Neuronal stem cell (in vitro differentiated cells): ENCODE measurements at regions not wholly inside any gene's neighbourhood (a gene's known extent, or its start where the extent isn't known, plus 50 kb on each side); places are given as distances from the start of the nearest gene placed in this dataset.

Source experiments
- DNase-seq: peaks from one replicate; pipeline ENCODE4 v3.0.0-alpha.2; 2013; ENCODE audit warnings: low spot score
- H2AFZ ChIP-seq: one replicate; pipeline ENCODE4 v1.6.1; 2013; ENCODE audit warnings: mild to moderate bottlenecking, low read length, inconsistent platforms
- H2AK5ac ChIP-seq: 2 replicates; pipeline ENCODE4 v1.6.1; 2013; ENCODE audit warnings: low read depth, mild to moderate bottlenecking, inconsistent platforms, low read length, moderate library complexity, mixed read lengths
- H2BK120ac ChIP-seq: 2 replicates; pipeline ENCODE4 v1.6.1; 2013; ENCODE audit warnings: low read depth, mild to moderate bottlenecking, inconsistent platforms, low read length, moderate library complexity, mixed read lengths
- H2BK12ac ChIP-seq: one replicate; pipeline ENCODE4 v1.6.1; 2013; ENCODE audit warnings: low read length, inconsistent platforms
- H2BK15ac ChIP-seq: 2 replicates; pipeline ENCODE4 v1.6.1; 2013; ENCODE audit warnings: mild to moderate bottlenecking, low read length, inconsistent platforms, mixed read lengths
- H2BK5ac ChIP-seq: one replicate; pipeline ENCODE4 v1.6.1; 2013; ENCODE audit warnings: inconsistent platforms, mild to moderate bottlenecking, low read length, moderate library complexity
- H3K14ac ChIP-seq: one replicate; pipeline ENCODE4 v1.6.1; 2013; ENCODE audit warnings: low read length, inconsistent platforms
- H3K18ac ChIP-seq: 2 replicates; pipeline ENCODE4 v1.6.1; 2013; ENCODE audit warnings: low read length, inconsistent platforms
- H3K23ac ChIP-seq: 2 replicates; pipeline ENCODE4 v1.6.1; 2013; ENCODE audit warnings: low read depth, mild to moderate bottlenecking, mixed read lengths, low read length, inconsistent platforms; ENCODE audit not compliant: poor library complexity
- H3K27ac ChIP-seq: replicated peaks from 3 replicates; pipeline ENCODE4 v1.5.1; 2013; ENCODE audit warnings: low read length, inconsistent platforms
- H3K27me3 ChIP-seq, 3 experiments: 2 replicates each; pipeline ENCODE4 v1.6.1; 2013; ENCODE audit warnings: low read length in 3 of 3, mild to moderate bottlenecking in 2 of 3, inconsistent platforms in 1 of 3, low read depth in 1 of 3, mixed read lengths in 1 of 3, moderate library complexity in 1 of 3; ENCODE audit not compliant: control insufficient read depth in 3 of 3, insufficient read depth in 3 of 3
- H3K36me3 ChIP-seq, 2 donors: replicated peaks in 1 of 2; 2 replicates each; pipeline ENCODE4 v1.6.1; 2013; ENCODE audit warnings: low read length in 2 of 2; ENCODE audit not compliant: control insufficient read depth in 2 of 2, insufficient read depth in 2 of 2
- H3K4ac ChIP-seq: 2 replicates; pipeline ENCODE4 v1.6.1; 2013; ENCODE audit warnings: inconsistent platforms, mild to moderate bottlenecking, low read length, moderate library complexity
- H3K4me1 ChIP-seq, 2 donors: 1 replicate in 1 of 2; 2 replicates in 1 of 2; pipeline ENCODE4 v1.6.1; 2013; ENCODE audit warnings: low read length in 2 of 2, low read depth in 1 of 2; ENCODE audit not compliant: control insufficient read depth in 2 of 2, insufficient read depth in 1 of 2
- H3K4me2 ChIP-seq: one replicate; pipeline ENCODE4 v1.6.1; 2013; ENCODE audit warnings: mild to moderate bottlenecking, low read length, inconsistent platforms; ENCODE audit not compliant: insufficient read depth, poor library complexity, severe bottlenecking
- H3K4me3 ChIP-seq, 2 donors: 2 replicates each; pipeline ENCODE4 v1.5.1; 2013; ENCODE audit warnings: low read length in 2 of 2, mild to moderate bottlenecking in 2 of 2, inconsistent platforms in 1 of 2, moderate library complexity in 1 of 2
- H3K79me1 ChIP-seq: one replicate; pipeline ENCODE4 v1.6.1; 2013; ENCODE audit warnings: low read depth, mild to moderate bottlenecking, inconsistent platforms, low read length, moderate library complexity
- H3K9ac ChIP-seq: one replicate; pipeline ENCODE4 v1.6.1; 2013; ENCODE audit warnings: mild to moderate bottlenecking, low read depth, low read length, inconsistent platforms; ENCODE audit not compliant: poor library complexity
- H3K9me3 ChIP-seq, 2 donors: replicated peaks in 1 of 2; 2 replicates each; pipeline versions ENCODE3 to v1.6.1; 2013; ENCODE audit warnings: low read length in 2 of 2, mild to moderate bottlenecking in 2 of 2, inconsistent platforms in 1 of 2, low read depth in 1 of 2, mixed read lengths in 1 of 2, moderate library complexity in 1 of 2; ENCODE audit not compliant: control insufficient read depth in 2 of 2, insufficient read depth in 1 of 2
- H4K8ac ChIP-seq: one replicate; pipeline ENCODE4 v1.6.1; 2013; ENCODE audit warnings: low read depth, mild to moderate bottlenecking, inconsistent platforms, low read length, moderate library complexity
- H4K91ac ChIP-seq: one replicate; pipeline ENCODE4 v1.6.1; 2013; ENCODE audit warnings: low read length, low read depth, mild to moderate bottlenecking, inconsistent platforms; ENCODE audit not compliant: poor library complexity
- WGBS, 2 donors: extraction: QIAGEN DNeasy Blood & Tissue Kit; methylation state at CpG; one replicate each; pipeline ENCODE4 v1.1.7; 2013; ENCODE audit warnings: missing lambda C conversion rate in 2 of 2, mixed read lengths in 1 of 2; ENCODE audit not compliant: insufficient read length in 2 of 2, insufficient replicate concordance in 1 of 2; ENCODE audit errors: extremely low coverage in 2 of 2; 5-methylcytosine and 5-hydroxymethylcytosine counted together

DNA sequence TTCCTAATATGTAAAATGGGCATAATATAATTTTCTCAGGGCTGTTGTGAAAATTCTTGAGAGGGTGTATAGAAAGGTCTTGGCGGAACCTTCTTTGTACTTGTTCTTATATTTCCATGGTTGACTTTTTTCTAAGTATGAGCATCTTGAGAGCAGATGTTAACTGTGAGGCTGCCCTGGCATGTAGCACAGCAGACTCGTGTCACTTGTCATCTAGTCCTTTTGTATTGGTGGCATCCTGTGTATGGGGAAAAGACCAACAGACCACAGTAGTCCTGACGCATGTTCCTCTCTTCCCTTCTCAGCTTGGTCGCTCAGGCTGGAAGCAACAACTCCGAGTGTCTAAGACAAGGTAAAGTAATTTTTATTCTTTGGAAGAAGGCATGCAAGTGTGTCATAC lies 153.8 kb upstream of the ZBED5 start:
- Histone ChIP-seq H3K27me3 (peaks cover 0 to 1% (median 0%) of the 10 kb centered on the region in 3 experiments), H2AK5ac (no peak overlapping the region), H2BK120ac (no peak overlapping the region), H3K4me3 (no peak overlapping the region), H3K4me1 (peaks cover 0 to 3% of the 10 kb centered on the region in 2 donors), H4K91ac (no peak overlapping the region), H3K9ac (no peak overlapping the region), H3K23ac (no peak overlapping the region), H3K27ac (no peak overlapping the region), H2AFZ (no peak overlapping the region), H3K14ac (no peak overlapping the region), H3K18ac (no peak overlapping the region), H2BK12ac (no peak overlapping the region), H2BK15ac (no peak overlapping the region), H3K9me3 (no peaks in the 10 kb centered on the region), H3K4me2 (no peak overlapping the region), H4K8ac (no peak overlapping the region), H3K79me1 (no peaks in the 10 kb centered on the region), H2BK5ac (no peak overlapping the region), H3K36me3 (no peaks in the 10 kb centered on the region), H3K4ac (no peak overlapping the region)
- WGBS, 2 donors, result no CpG with 5 or more reads among the region's 5 CpGs
- no peak for DNase-seq

DNA sequence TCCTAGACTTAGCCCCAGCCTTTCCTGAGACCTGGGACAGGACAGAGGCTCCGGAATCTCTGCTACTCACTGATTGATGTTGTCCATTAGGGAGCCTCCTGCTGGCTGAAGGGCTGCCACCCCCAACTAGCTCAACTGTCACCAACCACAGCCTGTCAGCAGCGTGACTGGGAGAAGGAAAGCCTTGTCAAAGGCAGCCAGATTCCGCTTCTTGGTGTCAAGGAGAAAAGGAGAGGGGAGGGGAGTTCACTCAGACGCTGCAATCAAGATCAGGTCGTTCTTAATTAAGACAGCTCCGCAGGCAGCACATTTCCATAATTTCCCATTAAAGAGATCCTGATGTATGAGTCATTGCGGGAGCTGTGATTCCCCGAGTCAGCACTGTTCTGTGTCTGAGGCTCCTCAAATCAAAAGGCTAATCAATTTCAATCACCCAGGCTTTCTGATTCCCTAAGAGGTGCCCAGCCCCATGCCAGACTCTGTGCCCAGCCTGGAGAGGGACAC lies 152.8 kb upstream of the ZBED5 start:
- no peak overlapping the region for H3K27ac ChIP-seq
- H2BK5ac ChIP-seq, result no peak overlapping the region
- peaks cover 0 to 1% (median 0%) of the 10 kb centered on the region in 3 experiments for H3K27me3 ChIP-seq
- no peaks in the 10 kb centered on the region for H3K36me3 ChIP-seq
- H3K79me1 ChIP-seq, result no peaks in the 10 kb centered on the region
- peaks cover 0 to 3% of the 10 kb centered on the region in 2 donors for H3K4me1 ChIP-seq
- no peak overlapping the region for H2BK12ac ChIP-seq
- no peak overlapping the region for H3K9ac ChIP-seq
- no peak overlapping the region for H2AK5ac ChIP-seq
- H3K4me3 ChIP-seq, result no peak overlapping the region
- H3K4me2 ChIP-seq, result no peak overlapping the region
- no peak overlapping the region for H3K23ac ChIP-seq
- no peak overlapping the region for H2BK120ac ChIP-seq
- H4K91ac ChIP-seq, result no peak overlapping the region
- peak; percentile 29 for DNase-seq
- no peak overlapping the region for H3K18ac ChIP-seq
- no peak overlapping the region for H3K4ac ChIP-seq
- H2BK15ac ChIP-seq, result no peak overlapping the region
- no peak overlapping the region for H3K14ac ChIP-seq
- H2AFZ ChIP-seq, result peak overlapping the region; percentile 26
- no CpG with 5 or more reads among the region's 8 CpGs for WGBS, 2 donors
- no peak overlapping the region for H4K8ac ChIP-seq
- no peaks in the 10 kb centered on the region for H3K9me3 ChIP-seq

DNA sequence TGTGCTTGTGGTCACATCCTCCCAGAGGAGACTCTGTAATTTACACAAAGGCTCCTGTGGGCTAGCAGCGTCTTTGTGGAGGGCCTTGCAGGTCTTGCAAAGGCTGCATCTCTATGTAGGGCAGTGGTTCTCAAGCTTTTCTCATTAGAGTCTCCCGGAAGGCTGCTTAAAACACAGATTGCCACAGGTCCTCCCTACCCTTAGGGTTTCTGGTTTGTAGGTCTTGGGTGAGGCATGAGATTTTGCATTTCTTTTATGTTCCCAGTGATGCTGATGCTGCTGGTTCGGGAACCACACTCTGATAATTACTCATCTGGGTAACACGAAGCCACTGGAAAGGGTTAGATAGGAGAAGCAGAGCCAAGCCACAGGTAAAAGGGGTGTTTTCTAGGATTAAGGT lies 151.3 kb upstream of the ZBED5 start:
- no peak overlapping the region for H3K4me3 ChIP-seq
- no peak overlapping the region for H2BK12ac ChIP-seq
- peaks cover 0 to 3% of the 10 kb centered on the region in 2 donors for H3K4me1 ChIP-seq
- H3K27me3 ChIP-seq, result peaks cover 0 to 1% (median 0%) of the 10 kb centered on the region in 3 experiments
- no peak overlapping the region for H3K4ac ChIP-seq
- H2BK5ac ChIP-seq, result no peak overlapping the region
- H4K8ac ChIP-seq, result no peak overlapping the region
- H3K79me1 ChIP-seq, result no peaks in the 10 kb centered on the region
- no peak overlapping the region for H2AK5ac ChIP-seq
- no peak overlapping the region for H2BK120ac ChIP-seq
- H3K14ac ChIP-seq, result no peak overlapping the region
- H4K91ac ChIP-seq, result no peak overlapping the region
- no peak for DNase-seq
- H3K23ac ChIP-seq, result no peak overlapping the region
- no peak overlapping the region for H2AFZ ChIP-seq
- no peaks in the 10 kb centered on the region for H3K36me3 ChIP-seq
- H3K9ac ChIP-seq, result no peak overlapping the region
- no CpG with 5 or more reads among the region's 4 CpGs for WGBS, 2 donors
- H2BK15ac ChIP-seq, result no peak overlapping the region
- no peak overlapping the region for H3K4me2 ChIP-seq
- H3K18ac ChIP-seq, result no peak overlapping the region
- H3K27ac ChIP-seq, result no peak overlapping the region
- H3K9me3 ChIP-seq, result no peaks in the 10 kb centered on the region

DNA sequence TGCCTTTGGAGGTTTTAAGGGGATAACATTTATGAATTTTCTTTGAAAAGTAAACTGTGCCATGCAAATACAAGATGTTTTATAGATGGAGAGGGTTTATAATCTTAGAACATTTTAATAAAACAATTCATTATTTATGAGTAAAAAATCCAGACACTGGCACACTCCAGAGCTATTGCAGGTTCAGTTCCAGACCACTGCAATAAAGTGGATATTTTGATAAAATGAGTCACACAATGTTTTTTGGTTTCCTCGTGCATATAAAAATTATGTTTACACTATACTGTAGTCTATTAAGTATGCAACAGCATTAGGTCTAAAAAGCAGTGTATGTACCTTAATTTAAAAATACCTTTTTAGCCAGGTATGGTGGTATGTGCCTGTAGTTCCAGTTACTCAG lies 146.2 kb upstream of the ZBED5 start:
- Histone ChIP-seq H4K8ac (no peak overlapping the region), H3K27me3 (no peaks in the 10 kb centered on the region), H3K79me1 (no peaks in the 10 kb centered on the region), H3K27ac (no peak overlapping the region), H2AK5ac (no peak overlapping the region), H3K23ac (no peak overlapping the region), H3K18ac (no peak overlapping the region), H3K4me3 (no peak overlapping the region), H3K36me3 (no peaks in the 10 kb centered on the region), H3K9ac (no peak overlapping the region), H2BK5ac (no peak overlapping the region), H3K4ac (no peak overlapping the region), H2BK12ac (no peak overlapping the region), H2BK120ac (no peak overlapping the region), H2BK15ac (no peak overlapping the region), H4K91ac (no peak overlapping the region), H3K4me2 (no peak overlapping the region), H3K4me1 (no peaks in the 10 kb centered on the region), H3K14ac (no peak overlapping the region), H2AFZ (no peak overlapping the region), H3K9me3 (no peaks in the 10 kb centered on the region)
- DNase-seq, result no peak
- no CpG with 5 or more reads among the region's 1 CpG for WGBS, 2 donors
